Stomach (tissue), 4 donors: ENCODE measurements at regions not wholly inside any gene's neighbourhood (a gene's known extent, or its start where the extent isn't known, plus 50 kb on each side); places are given as distances from the start of the nearest gene placed in this dataset.

Experiments used
- CTCF ChIP-seq, 7 experiments: fragments of 450-650 bp in 4 of 7; fragments of 200-600 bp in 3 of 7; sonication (generic) in 3 of 7; IDR thresholded peaks; one replicate each; pipeline ENCODE4 v1.5.1; 2016 to 2019; ENCODE audit warnings: antibody characterized with exemption in 7 of 7, control low read depth in 2 of 7, mild to moderate bottlenecking in 1 of 7
- EP300 ChIP-seq: sonication (generic); formaldehyde crosslinking; IDR thresholded peaks from one replicate; pipeline ENCODE4 v1.6.1; 2017; ENCODE audit warnings: antibody characterized with exemption
- POLR2A ChIP-seq, 4 donors: fragments of 450-650 bp; IDR thresholded peaks; one replicate each; pipeline ENCODE4 v1.6.1; 2016; ENCODE audit warnings: antibody characterized with exemption in 4 of 4, control low read depth in 2 of 4, mild to moderate bottlenecking in 1 of 4, moderate library complexity in 1 of 4

DNA sequence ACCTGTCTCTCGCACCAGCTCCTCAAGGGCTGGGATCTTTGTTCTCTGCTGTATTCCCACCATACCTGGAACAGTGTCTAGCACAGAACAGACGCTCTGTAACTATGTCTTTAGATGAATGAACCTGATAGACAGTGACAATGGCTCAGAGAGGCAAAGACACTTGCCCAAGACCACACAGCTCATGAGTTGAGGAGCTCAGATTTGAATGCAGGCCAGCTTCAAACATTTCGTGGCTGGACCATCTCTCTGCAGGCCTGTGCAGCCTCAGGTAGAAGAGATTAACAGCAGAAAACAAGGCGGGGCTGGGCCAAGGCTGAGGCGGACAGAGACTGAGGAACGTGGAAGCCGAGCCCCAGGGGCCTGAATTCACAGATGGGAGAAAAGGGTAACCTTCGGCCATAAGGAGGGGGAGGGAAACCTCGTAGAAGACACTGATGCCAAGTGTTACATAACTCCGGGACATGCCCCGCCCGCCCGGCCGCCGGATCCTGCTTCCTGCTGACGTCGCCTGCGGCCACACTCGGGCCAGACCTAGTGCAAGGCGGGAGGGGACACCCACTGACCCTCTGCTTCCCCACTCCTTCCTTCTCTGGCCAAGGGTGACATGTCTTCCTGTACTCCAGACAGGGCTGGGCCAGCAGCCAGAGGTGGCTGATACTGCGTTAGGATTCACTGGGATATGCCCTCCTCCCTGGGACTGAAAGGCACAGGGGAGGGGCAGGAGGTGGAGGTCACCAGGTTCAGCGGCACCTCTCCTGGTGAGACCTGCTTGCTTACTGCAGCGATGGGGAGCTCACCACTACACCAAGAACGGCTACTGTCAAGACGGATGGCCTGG is 86.8 kb downstream of the RFLNA start:
- TF ChIP-seq CTCF (IDR thresholded peaks at IDR 0.05), result no peak
- no peak for TF ChIP-seq POLR2A (IDR thresholded peaks at IDR 0.05)
- TF ChIP-seq EP300, result peak; percentile 72
